ENCODE measurements at regions not wholly inside any gene's neighbourhood (a gene's known extent, or its start where the extent isn't known, plus 50 kb on each side); places are given as distances from the start of the nearest gene placed in this dataset.
A peak's percentile ranks its signal among the peaks of the same experiment; 100 is the strongest.

DNA sequence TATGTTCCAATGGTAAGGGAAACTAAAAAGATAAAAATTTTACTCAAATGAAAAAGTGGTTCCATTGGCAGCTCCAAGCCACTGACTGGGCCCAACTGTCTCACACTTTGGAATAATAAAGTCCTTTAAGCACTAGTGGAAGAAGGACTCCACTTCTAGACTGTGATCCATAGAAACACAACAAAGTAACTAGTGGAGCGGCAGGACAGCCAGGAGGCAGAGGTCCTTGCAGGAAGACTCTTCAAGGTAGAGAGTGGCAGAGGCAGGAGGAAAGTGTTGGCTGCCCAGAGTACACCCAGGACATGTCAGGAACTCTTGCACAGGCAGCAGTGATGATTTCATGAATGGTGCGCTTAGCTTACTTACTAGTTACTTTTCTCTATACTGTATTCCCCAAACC, 65.0 kb upstream of the CCN6 start:
- no peak for DNase-seq

DNA sequence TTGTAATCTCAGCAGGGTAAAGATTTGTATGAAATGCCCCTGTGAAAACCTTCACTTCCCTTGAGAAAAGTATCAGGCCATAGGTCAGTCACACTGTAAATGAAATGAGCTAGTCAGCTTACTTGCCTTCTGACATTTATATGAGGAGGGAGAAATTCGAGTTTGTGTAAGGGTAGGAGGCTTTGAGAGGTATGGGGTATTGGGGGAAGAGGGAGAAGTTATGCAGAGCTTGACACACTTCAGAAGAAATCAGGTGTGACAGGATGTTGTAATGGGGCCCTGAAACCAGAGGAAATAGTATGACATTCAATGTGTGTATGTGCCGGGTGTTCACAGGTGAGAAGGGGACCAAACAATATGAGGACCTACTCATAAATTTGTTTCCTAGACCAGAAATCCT, 64.2 kb upstream of the CCN6 start:
- DNase-seq = no peak

DNA sequence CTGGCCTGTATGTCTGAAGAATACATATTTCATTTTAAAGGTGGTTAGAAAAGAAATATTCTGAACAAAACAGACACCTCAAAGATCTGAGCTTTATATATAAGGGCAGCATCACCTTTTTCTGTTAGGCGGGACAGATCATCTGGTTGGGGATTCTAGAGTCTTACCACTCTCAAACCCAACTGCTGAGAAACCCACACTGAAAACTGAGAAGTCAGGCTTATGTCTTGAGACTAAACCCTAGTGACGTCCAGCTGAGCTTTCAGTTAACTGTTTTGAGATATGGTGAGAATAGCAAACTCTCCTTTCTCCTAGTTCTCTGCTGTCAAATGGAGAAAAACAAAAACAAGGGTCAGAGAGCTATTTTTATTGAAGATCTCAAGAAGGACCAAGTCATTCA, 63.7 kb upstream of the CCN6 start:
- no peak for DNase-seq

DNA sequence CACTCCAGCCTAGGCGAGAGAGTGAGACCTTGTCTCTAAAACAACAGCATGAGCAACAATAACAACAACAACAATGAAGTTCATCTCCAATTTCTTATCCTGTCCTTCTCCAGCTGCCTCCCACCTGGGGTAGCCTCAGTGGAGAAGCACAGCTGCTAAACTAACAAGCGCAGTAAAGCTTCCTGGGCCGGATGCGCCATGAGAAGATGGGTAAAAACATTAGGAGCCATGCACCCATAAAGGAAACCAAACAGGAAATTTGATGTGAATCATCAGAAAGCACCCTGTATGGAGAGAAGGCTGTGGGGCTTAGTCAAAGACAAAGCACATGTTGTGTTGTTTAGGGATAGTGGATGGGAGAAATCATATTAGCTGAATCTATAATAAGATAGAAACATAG, 61.1 kb upstream of the CCN6 start:
- DNase-seq = peak in 1 of 2 donors; percentile 78

DNA sequence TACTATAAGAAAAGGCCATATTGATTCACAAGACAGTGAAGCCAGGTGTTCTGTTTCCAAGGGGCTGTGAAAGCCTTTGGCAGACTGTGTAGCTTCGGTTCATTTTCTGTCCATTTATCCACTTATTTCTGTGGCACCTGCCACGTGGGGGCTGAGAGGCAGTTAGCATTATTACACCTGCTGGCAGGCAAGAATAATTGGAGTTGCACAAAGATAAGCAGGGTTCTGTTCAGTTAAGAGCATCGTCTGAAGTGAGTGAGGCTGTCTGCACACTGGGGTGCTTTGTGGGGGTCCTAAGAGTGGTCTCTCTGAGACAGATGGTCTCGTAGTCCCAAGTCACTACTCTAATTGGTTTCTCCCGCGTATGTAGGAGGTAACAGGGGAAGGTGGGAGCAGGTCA, 60.6 kb upstream of the CCN6 start:
- DNase-seq = peak in 1 of 2 donors; percentile 56

DNA sequence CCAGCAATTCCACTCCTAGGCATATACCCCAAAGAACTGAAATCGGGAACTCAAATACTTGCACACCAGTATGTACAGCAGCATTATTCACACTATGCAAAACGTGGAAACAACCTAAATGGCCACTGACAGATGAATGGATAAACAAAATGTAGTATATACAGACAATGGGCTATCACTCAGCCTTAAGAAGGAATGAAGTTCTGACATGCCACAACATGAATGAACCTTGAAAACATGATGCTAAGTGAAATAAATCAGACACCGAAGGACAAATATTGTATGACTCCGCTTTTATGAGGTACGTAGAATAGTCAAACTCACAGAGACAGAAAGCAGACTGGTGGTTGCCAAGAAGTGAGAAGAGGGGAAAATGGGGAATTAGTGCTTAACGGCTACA, 59.1 kb upstream of the CCN6 start:
- no peak for DNase-seq

DNA sequence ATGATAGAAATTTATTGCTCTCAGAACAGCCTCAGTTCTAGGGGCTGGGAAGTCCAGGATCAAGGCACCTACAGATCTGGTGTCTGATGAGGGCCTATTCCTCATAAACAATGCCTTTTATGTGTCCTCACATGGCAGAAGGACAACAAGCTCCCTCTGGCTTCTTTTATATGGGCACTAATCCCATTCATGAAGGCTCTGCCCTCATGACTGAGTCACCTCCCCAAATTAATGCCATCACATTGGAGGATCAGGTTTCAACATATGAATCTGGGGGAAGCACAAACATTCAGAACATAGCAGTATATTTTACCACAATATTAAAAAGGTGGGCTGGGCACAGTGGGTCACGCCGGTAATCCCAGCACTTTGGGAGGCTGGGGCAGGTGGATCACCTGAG, 58.5 kb upstream of the CCN6 start:
- no peak for DNase-seq

DNA sequence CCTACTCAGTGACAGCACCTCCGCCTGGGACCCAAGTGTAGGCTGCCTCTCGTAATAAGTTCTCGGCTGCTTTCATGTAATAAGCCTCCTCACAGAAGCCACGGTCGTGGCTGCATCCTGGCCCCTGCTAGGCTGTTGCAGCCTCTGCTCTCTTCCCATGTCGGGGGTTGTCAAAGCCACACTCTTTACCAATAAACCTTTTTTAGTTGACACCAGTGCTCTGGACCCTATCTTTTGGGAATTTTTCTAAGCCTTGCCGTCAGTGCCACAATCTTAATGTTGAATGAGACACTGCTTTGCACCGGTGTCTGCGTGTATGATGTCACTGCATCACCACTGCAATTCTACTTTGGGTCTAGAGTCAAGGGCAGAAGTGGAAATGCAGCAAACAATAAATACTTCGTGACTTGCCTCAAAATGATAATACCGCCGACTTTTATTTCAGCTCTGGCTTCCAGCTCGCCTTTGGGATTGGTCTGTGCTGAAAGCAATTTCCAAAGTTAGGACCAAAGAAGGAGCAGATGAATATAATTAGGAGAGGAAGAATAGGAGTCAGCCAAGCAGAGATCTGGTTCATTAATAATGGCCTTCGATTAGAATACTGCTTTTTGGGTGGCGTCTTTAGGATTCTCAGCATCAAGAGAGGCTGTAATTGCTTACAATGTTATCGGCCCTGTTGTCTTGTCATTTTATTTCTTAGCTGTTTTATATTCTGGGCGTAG, 57.6 kb upstream of the CCN6 start:
- DNase-seq = no peak

DNA sequence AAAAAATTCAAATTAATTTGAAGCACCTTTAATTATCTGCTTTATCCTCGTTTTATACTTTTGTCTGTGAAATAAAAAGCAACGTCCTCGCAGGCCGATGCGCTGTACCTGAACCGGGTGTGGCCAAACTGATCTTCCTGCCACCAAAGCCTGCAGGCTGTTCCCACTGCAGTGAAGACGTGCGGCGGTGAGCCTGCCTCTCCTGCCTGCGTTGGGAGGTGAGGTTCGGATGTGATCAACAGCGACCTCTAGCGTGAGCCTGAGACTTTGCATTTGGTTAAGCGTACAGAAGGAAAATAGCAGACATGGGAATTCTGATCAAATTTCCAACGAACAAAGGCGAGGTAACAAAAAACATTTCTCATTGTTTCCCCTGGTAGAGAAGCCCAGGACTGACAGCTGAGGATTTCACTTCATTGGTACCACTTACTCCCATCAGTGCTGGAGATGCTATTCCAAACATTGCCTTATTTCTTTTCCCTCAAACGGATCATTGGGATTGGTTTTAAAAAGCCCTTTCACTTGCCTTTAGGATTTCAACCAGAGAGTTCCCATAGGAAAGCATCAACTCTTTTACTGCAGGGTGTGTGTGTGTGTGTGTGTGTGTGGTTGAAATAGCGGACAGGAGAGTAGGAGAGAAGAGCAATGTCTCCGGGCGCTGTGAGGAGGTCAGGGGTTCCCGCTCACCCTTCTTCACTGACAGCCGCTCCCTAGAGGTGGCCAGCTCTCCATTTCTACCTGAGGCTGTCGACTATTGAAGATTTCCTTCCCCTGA, 56.6 kb upstream of the CCN6 start:
- DNase-seq = peak; percentile 36 to 62

DNA sequence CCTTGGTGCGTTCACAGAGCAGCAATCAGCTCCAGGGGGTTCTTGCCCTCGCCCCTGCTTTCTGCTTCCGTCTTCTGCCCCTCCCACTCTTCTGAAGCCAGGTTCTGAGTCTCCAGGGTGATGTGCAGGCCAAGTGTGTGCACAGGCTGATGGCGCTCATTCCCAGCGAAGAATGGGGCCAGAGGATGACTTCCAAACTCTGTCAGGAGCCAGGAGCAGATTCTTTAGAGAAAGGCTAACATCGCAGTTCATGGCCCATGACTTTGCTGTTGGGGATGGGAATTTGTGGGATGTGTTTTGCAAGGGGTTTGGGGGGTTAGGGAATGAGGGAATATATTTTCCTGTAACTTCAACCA, 56.1 kb upstream of the CCN6 start:
- DNase-seq = no peak

DNA sequence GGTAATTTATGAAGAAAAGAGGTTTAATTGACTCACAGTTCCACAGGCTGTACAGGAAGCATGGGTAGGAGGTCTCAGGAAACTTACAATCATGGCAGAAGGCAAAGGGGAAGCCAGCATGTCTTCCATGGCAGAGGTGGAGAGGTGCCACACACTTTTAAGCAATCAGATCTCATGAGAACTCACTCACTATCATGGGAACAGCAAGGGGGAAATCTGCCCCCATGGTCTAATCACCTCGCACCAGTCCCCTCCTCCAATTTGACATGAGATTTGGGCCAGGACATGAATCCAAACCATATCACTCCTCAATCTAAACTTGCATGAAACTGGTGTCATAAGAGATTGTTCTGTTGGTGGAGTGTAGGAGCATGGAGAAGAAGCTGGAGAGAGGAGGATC, 51.6 kb upstream of the CCN6 start:
- no peak for DNase-seq
